Tibial nerve (tissue), 4 donors: ENCODE measurements at regions not wholly inside any gene's neighbourhood (a gene's known extent, or its start where the extent isn't known, plus 50 kb on each side); places are given as distances from the start of the nearest gene placed in this dataset.
"Not testable (repeated sequence)": the region's sequence is repeated elsewhere in the genome, so short reads cannot be mapped to it uniquely, and the experiment has no call there.

Experiments used
- DNase-seq, 2 donors: peaks; one replicate each; pipeline ENCODE4 v3.0.0-alpha.2; 2019; ENCODE audit warnings: low spot score in 2 of 2
- H3K27ac ChIP-seq, 4 donors: fragments of 200-600 bp; sonication (generic) in 3 of 4; one replicate each; pipeline ENCODE4 v1.5.1; 2017 to 2019; ENCODE audit warnings: mild to moderate bottlenecking in 1 of 4
- H3K27me3 ChIP-seq, 2 donors: fragments of 200-600 bp; sonication (generic) in 1 of 2; one replicate each; pipeline versions ENCODE4 v1.5.1 to v1.6.0; 2017 to 2019
- H3K36me3 ChIP-seq, 3 donors: fragments of 200-600 bp; sonication (generic); one replicate each; pipeline ENCODE4 v1.5.1; 2018 to 2019
- H3K4me1 ChIP-seq, 4 donors: fragments of 200-600 bp; sonication (generic) in 3 of 4; one replicate each; pipeline ENCODE4 v1.5.1; 2017 to 2019
- H3K4me3 ChIP-seq, 4 donors: fragments of 200-600 bp; sonication (generic) in 3 of 4; one replicate each; pipeline ENCODE4 v1.5.1; 2017 to 2019; ENCODE audit warnings: mild to moderate bottlenecking in 1 of 4, moderate library complexity in 1 of 4
- H3K9me3 ChIP-seq, 4 donors: fragments of 200-600 bp; sonication (generic) in 3 of 4; one replicate each; pipeline ENCODE4 v1.5.1; 2017 to 2019
- EP300 ChIP-seq, 2 donors: sonication (generic); formaldehyde crosslinking; IDR thresholded peaks; one replicate each; pipeline ENCODE4 v1.6.1; 2017; ENCODE audit warnings: antibody characterized with exemption in 2 of 2, mild to moderate bottlenecking in 1 of 2
- POLR2A ChIP-seq, 2 donors: fragments of 450-650 bp; IDR thresholded peaks; one replicate each; pipeline ENCODE4 v1.6.1; 2017; ENCODE audit warnings: antibody characterized with exemption in 2 of 2, mild to moderate bottlenecking in 2 of 2, moderate library complexity in 2 of 2
- WGBS, 2 donors: methylation state at CpG; one replicate each; pipeline ENCODE4 v1.1.5; 2018; 5-methylcytosine and 5-hydroxymethylcytosine counted together
- TF ChIP-seq, protein P1 (sequence below), 5 experiments: fragments of 200-600 bp in 3 of 5; fragments of 450-650 bp in 2 of 5; sonication (generic) in 3 of 5; IDR thresholded peaks; one replicate each; pipeline ENCODE4 v1.5.1; 2016 to 2019; ENCODE audit warnings: antibody characterized with exemption in 5 of 5, mild to moderate bottlenecking in 3 of 5, moderate library complexity in 2 of 5

- TF ChIP-seq EP300 (IDR thresholded peaks at IDR 0.05) = no peak
- TF ChIP-seq, protein P1, sequence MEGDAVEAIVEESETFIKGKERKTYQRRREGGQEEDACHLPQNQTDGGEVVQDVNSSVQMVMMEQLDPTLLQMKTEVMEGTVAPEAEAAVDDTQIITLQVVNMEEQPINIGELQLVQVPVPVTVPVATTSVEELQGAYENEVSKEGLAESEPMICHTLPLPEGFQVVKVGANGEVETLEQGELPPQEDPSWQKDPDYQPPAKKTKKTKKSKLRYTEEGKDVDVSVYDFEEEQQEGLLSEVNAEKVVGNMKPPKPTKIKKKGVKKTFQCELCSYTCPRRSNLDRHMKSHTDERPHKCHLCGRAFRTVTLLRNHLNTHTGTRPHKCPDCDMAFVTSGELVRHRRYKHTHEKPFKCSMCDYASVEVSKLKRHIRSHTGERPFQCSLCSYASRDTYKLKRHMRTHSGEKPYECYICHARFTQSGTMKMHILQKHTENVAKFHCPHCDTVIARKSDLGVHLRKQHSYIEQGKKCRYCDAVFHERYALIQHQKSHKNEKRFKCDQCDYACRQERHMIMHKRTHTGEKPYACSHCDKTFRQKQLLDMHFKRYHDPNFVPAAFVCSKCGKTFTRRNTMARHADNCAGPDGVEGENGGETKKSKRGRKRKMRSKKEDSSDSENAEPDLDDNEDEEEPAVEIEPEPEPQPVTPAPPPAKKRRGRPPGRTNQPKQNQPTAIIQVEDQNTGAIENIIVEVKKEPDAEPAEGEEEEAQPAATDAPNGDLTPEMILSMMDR (IDR thresholded peaks at IDR 0.05) = no peak
- TF ChIP-seq POLR2A (IDR thresholded peaks at IDR 0.05) = no peak
- no peak for DNase-seq
- Histone ChIP-seq H3K9me3 (no peaks in the 10 kb centered on the region), H3K36me3 (no peaks in the 10 kb centered on the region), H3K27ac (no peak overlapping the region), H3K4me3 (no peak overlapping the region), H3K27me3 (no peaks in the 10 kb centered on the region), H3K4me1 (peaks cover 0 to 3% (median 0%) of the 10 kb centered on the region in 4 donors)
- WGBS, 2 donors = 94% methylated on average over 4 of the region's 4 CpGs
Observed at GRCh38 chr2:51781691-51782090, 749.8 kb upstream of the NRXN1 start.

DNA sequence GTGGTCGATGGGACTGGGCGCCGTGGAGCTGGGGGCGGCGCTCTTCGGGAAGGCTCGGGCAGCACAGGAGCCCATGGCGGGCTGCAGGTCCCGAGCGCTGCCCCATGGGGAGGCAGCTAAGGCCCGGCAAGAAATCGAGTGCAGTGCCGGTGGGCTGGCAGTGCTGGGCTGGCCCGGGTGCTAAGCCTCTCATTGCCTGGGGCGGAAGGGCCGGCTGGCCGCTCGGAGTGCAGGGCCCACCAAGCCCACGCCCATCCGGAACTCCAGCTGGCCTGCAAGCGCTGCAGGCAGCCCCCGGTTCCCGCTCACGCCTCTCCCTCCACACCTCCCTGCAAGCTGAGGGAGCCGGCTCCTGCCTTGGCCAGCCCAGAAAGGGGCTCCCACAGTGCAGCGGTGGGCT is 748.4 kb upstream of the NRXN1 start:
- Histone ChIP-seq H3K4me1 (peaks cover 0 to 3% (median 0%) of the 10 kb centered on the region in 4 donors), H3K4me3 (no peak overlapping the region), H3K27me3 (no peaks in the 10 kb centered on the region), H3K9me3 (no peaks in the 10 kb centered on the region), H3K27ac (no peak overlapping the region), H3K36me3 (no peaks in the 10 kb centered on the region)
- no peak for DNase-seq
- TF ChIP-seq POLR2A (IDR thresholded peaks at IDR 0.05) = no peak
- TF ChIP-seq, protein P1 (IDR thresholded peaks at IDR 0.05) = no peak
- no peak for TF ChIP-seq EP300 (IDR thresholded peaks at IDR 0.05)
- WGBS, 2 donors = 94 to 99% methylated on average over 20 of the region's 26 CpGs

GRCh38 chr2:51779723-51780122 is 747.8 kb upstream of the NRXN1 start:
- not testable (repeated sequence) for H3K36me3 ChIP-seq, H3K4me3 ChIP-seq, H3K27ac ChIP-seq, DNase-seq, H3K27me3 ChIP-seq, H3K4me1 ChIP-seq, H3K9me3 ChIP-seq
- 75 to 81% methylated on average over 7 of the region's 7 CpGs for whole genome bisulfite sequencing, 2 donors

GRCh38 chr2:51778806-51779205 is 746.9 kb upstream of the NRXN1 start:
- Histone ChIP-seq H3K36me3 (no peaks in the 10 kb centered on the region), H3K4me1 (no peaks in the 10 kb centered on the region), H3K27ac (no peak overlapping the region), H3K9me3 (peaks cover 0 to 9% (median 0%) of the 10 kb centered on the region in 4 donors), H3K4me3 (no peak overlapping the region), H3K27me3 (no peaks in the 10 kb centered on the region)
- no peak for DNase-seq
- TF ChIP-seq EP300 (IDR thresholded peaks at IDR 0.05) = no peak
- TF ChIP-seq, protein P1 (IDR thresholded peaks at IDR 0.05) = no peak
- WGBS, 2 donors = 72 to 79% methylated on average over 3 of the region's 3 CpGs

- H3K27me3 ChIP-seq, H3K9me3 ChIP-seq, H3K36me3 ChIP-seq, H3K4me1 ChIP-seq, DNase-seq, H3K27ac ChIP-seq, H3K4me3 ChIP-seq: not testable (repeated sequence)
- WGBS, 2 donors = 88 to 91% methylated on average over 12 of the region's 12 CpGs
Observed at GRCh38 chr2:51774606-51775005, 742.7 kb upstream of the NRXN1 start.

GRCh38 chr2:51760441-51760840 is 728.5 kb upstream of the NRXN1 start:
- DNase-seq = no peak

GRCh38 chr2:51758081-51758480 is 726.1 kb upstream of the NRXN1 start:
- no peaks in the 10 kb centered on the region for H3K4me1 ChIP-seq
- TF ChIP-seq EP300 (IDR thresholded peaks at IDR 0.05) (no peak), POLR2A (IDR thresholded peaks at IDR 0.05) (no peak)
- TF ChIP-seq, protein P1 (IDR thresholded peaks at IDR 0.05) = no peak
- H3K4me3 ChIP-seq = no peak overlapping the region
- no peaks in the 10 kb centered on the region for H3K36me3 ChIP-seq
- no peak for DNase-seq
- WGBS, 2 donors = 86 to 90% methylated on average over 1 of the region's 1 CpG
- no peaks in the 10 kb centered on the region for H3K27me3 ChIP-seq
- H3K27ac ChIP-seq = no peak overlapping the region
- no peaks in the 10 kb centered on the region for H3K9me3 ChIP-seq

More at GRCh38 chr2:51760441-51760840, 728.5 kb upstream of the NRXN1 start:
- TF ChIP-seq EP300 (IDR thresholded peaks at IDR 0.05) = no peak
- no peaks in the 10 kb centered on the region for H3K36me3 ChIP-seq
- H3K4me1 ChIP-seq = no peaks in the 10 kb centered on the region
- H3K9me3 ChIP-seq = no peaks in the 10 kb centered on the region
- no peak overlapping the region for H3K27ac ChIP-seq
- no peaks in the 10 kb centered on the region for H3K27me3 ChIP-seq
- H3K4me3 ChIP-seq = no peak overlapping the region
